ENCODE measurements at regions not wholly inside any gene's neighbourhood (a gene's known extent, or its start where the extent isn't known, plus 50 kb on each side); places are given as distances from the start of the nearest gene placed in this dataset.
"Not testable (repeated sequence)": the region's sequence is repeated elsewhere in the genome, so short reads cannot be mapped to it uniquely, and the experiment has no call there.

DNA sequence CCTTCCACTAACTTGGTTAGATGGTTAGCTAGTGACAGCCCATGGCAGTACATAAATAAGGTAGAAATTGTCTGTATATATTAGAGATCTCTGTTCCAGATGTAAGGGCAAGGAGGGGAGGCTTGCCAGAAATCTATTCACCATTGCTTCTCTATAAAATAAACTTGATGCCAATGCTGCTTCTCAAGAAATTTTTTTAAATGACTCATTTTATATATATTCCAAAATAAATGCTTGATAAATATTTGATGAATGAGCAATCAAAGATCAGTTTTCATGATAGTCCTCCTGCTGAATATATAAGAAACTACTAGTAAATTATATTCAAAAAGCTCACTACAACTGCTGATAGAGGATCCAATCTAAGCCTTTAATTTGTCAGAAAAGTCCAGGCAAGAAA is 710.6 kb upstream of the CCDC179 start:
- no peak for DNase-seq

DNA sequence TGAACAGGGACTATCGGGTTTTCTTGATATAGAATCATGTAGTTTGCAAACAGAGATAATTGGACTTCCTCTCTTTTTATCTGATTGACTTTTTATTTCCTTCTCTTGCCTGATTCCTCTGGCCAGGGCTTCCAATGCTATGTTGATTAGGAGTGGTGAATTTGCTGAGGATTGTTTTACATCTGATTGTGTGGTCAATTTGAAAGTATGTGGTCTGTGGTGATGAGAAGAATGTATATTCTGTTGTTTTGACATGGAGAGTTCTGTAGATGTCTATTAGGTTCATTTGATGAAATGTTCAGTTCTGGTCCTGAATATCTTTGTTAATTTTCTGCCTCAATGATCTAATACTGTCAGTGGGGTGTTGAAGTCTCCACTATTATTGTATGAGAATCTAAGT is 713.2 kb upstream of the CCDC179 start:
- DNase-seq: no peak

DNA sequence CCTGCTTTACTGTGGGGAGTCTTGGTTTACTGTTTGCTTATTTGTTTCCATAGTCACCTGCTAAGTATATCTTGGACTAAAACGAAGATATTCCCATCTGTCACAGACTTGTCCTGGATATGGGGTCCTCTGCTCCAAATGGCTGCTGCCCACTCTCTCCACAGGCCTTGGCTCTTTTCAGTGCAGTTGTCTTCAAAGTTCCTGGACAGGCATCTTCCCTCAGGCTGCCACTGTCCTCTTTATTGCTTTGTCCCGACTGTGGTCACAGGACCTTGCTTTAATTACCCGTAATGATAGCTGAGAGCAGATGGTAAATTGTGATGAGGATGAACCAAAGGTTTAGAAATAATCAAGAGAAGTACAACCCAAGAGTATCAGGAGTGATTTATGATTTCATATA is 713.9 kb upstream of the CCDC179 start:
- no peak for DNase-seq

DNA sequence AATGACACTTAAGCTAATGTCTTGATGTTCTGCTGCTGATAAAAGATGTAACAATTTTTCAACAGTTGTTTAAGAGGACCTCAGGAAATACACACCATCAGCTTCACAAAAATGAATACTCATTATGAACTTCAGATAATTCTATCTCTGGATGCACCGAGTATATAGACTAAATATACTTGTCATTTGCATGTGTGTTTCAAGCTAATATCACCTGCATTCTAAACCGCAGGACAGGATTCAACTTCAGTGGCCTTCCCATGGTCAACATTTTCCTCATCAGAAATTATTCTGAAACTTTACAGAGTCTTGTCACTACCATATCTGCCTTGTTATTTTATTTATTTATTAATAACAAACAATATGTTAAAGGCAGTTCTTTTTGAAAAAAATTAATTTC is 717.0 kb upstream of the CCDC179 start:
- DNase-seq: no peak

DNA sequence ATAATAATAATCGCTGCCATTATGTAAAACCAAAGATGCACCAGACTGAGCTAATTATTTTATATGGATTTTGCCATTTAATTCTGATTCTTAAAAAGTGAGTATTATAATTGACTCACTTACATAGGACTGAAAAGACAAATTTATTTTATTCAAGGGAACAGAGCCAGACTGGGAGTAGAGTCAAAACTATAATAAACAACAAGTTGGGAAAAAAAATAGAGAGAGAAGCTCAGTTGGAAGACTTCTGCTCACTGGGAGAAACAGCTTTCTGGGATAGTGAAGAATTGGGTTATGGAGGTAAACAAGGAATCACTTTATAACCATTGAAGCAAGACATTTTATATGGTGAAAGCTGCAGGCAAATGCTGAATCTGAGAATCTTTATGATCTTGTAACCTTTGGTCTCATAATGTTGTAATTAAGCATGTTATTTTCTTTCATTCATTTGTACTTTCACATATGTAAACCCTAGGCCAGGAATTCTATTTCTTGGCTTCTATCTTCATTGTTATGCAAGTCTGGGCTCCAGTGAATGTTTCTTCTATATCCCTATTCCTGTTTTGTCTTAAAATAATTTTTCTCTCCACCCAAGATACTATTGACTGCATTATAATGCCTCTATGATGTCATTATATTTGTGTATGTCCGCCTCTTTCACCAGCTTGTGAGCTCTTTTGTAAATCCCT is 725.3 kb upstream of the CCDC179 start:
- DNase-seq: peak; percentile 29

DNA sequence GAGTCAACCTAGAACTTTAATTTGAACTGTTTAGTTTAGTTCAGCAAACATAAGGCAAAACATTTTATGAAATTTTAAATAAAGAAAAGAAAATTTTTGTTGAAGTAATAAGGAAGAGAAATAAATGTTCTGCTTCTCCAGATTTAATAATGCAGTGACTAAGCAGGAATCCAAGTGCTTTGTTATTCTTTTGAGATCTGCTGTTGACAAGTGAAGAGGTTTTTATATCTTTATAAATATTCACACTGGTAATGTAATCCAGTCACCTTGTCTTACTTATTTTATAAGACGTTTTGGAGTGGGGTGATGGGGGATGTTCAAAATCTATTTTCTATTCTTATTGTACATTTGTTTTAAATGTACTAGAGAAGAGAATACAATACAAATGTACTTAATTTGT is 725.9 kb upstream of the CCDC179 start:
- DNase-seq: peak; percentile 19

DNA sequence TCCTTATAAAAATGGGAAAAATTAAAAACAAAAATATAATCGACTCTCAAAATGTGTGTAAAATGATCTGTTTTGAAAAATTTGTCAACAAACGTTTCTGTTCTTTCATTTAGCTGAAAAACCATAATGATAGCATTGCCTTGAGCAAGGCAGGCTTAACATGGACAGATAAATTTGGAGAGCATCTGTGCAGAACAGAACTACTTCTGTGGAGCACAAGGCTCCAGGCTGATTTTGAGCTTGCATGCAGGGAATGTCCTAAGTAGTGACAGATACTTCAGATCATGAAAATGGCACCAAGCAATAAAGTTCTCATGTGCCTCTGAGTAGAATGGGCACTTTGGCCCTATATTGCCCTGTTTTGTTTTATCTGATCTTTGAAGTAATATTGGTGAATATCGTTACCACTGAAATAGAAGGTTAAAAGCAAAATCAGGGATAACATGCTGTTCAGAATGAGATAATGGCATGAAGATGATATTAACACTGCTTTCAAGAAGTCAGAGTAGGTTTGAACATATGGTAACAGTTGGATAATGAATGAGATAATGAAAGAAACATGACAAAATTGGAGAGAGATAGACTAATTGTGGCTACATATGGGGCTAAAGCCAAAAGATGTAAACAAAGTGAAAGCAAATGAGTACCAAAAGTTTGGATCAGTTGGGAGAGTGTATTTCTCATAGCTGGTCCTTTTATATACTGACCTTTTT is 730.5 kb upstream of the CCDC179 start:
- DNase-seq: no peak

DNA sequence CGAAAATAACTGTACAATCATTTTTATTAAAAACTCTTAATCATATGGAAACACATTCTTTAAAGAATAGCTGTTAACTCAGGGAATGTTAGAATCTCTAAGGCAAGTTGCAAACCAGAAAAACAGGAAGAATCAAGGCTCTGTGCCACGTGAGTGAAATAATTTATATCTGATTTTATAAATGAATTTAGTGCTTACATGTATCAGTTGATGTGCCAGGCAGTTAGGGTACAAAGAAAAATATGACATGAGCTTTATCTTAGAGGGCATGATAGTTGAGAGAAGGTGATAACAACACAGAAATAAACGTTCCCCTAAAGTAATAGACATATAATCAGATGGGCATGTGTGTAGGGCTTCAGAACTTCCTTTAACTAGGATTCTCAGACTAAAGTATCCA is 734.5 kb upstream of the CCDC179 start:
- DNase-seq: no peak

DNA sequence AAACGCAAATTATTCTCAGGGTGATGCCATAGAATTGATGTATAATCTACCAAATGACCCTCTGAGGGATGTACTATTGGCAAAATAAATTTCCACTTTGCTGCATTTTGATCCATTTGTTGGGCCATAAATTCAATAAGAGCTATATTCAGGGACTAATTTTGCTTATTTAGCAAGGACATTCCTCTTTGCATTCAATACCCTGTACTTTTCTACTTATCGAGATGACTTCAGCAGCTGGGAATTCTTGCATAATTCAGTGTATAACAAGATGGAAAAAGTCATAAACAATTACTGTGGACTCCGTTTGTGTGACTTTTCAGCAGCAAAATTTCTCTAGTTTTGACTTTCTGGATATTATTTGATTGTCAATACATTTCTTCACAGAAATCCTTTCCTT is 744.7 kb upstream of the CCDC179 start:
- DNase-seq: no peak

DNA sequence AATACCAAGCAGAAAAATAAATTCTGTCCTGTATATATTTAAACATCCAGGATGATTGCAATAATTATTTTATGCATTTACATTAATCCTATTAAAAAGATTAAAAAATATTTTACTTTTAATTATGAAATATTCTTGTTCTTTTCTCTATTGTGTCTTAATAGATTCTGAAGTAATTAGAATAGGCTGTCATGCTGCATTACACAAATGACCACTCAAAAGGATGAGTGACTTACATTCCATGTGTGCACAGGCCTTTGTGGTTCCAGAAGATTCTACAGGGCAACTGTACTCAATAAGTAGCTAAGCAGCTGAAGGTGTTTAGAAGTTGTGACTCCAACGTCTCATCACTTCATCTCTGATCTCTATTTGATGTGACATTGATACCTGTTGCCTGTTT is 745.9 kb upstream of the CCDC179 start:
- DNase-seq: no peak

DNA sequence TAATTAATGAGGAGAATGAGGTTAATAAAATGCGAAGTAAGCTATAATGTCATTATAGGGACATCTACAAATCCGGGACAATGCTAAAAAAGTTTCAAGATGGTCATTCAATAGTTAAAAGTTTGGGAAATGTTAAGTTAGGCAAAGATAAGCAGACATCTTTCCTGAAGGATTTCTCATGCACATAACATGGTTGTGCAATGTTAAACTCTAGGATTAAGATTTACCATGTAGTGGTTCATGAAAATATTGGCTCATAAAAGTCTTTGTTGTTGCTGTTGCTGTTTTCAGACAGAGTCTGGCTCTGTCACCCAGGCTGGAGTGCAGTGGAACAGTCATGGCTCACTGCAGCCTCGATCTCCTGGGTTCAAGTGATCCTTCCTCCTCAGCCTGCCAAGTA is 751.5 kb upstream of the CCDC179 start:
- no peak for DNase-seq

DNA sequence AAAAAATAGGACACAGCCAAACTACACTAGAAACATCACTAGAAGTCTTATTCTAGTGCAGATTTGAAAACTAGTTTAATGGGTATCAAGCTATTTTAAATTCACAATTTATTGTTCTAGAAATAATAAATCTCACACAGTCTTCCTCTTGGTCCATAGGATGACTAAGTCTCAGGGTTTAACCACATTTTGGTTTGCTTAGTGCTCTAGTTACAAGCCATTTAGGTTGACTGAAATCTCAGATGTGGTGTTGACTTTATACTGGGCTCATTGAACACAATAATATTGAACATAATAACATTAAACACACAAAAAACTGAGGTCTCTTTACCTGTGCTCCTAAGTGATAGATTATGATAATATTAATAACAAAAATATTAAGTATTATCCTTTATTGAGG is 760.3 kb upstream of the CCDC179 start:
- no peak for DNase-seq

DNA sequence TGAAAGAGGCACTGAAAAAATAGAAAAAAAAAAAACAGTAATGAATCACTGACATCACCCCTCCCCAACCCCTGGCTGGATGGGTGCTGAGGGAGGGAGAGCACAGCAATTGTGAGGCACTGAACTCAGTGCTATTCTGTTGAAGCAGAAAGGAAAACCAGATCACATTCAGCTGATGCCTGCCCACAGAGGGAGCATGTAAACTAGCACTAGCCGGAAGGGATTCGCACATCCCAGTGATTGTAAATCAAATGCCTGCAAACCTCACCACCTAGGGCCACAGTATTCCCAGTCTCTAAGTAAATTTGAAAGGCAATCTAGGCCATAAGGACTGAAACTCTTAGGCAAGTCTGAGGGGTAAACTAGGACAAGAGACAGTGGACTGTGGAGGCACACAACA is 772.0 kb upstream of the CCDC179 start:
- DNase-seq: no peak

DNA sequence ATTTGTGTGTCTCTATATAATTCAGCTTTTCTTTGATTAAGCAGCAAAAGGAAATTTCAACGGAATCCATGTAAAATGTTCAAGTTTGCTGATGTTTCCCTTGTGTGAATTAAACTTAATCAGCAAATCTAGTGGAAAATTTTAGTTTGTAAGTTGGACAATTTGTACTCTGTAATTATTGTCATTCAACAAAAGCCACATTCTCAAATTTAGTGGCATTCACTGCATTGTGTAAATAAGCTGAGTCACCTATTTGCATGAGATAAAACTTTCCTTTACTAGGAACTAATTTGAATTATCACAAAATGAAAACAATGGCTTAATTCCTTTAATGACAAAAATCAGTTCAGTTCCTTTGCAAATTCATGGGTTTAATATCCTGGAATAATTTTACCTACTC is 784.2 kb upstream of the CCDC179 start:
- DNase-seq: no peak

DNA sequence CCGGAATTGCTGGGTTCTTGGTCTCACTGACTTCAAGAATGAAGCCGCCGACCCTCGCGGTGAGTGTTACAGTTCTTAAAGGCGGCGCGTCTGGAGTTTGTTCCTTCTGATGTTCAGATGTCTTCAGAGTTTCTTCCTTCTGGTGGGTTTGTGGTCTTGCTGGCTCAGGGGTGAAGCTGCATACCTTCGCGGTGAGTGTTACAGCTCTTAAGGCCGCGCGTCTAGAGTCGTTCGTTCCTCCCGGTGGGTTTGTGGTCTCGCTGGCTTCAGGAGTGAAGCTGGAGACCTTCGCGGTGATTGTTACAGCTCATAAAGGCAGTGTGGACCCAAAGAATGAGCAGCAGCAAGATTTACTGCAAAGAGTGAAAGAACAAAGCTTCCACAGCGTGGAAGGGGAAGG is 792.1 kb upstream of the CCDC179 start:
- not testable (repeated sequence) for DNase-seq

DNA sequence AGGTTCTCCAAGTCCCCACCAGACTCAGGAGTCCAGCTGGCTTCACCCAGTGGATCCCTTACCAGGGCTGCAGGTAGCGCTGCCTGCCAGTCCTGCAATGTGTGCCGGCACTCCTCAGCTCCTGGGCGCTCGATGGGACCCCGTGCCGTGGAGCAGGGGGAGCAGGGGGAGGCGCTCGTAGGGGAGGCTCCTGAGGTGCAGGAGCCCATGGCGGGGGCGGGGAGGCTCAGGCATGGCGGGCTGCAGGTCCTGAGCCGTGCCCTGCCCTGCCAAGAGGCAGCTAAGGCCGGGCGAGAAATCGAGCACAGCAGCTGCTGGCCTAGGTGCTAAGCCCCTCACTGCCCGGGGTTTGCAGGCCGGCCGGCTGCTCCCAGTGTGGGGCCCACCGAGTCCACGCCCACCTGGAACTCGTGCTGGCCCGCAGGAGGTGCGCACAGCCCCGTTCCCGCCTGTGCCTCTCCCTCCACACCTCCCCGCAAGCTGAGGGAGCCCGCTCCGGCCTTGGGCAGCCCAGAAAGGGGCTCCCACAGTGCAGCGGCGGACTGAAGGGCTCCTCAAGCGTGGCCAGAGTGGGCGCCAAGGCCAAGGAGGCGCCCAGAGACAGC is 792.9 kb upstream of the CCDC179 start:
- no peak for DNase-seq

DNA sequence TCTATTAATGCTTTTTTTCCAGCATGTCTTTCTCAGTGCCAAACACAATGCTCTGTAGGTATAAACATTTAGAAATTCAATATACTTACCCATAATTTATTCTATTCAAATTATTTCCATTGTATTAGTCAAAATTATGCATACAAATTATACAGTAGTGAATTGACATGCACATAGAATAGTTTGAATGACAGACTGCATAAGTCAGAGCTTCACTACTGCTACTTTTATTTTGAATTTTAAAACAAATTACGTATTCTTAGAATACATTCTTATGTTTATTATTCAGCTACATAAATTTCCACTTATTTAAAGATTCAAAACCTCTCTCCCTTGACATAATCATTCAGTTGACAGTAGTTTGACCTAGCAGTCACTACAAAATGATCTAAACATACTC is 808.0 kb upstream of the CCDC179 start:
- DNase-seq: no peak

DNA sequence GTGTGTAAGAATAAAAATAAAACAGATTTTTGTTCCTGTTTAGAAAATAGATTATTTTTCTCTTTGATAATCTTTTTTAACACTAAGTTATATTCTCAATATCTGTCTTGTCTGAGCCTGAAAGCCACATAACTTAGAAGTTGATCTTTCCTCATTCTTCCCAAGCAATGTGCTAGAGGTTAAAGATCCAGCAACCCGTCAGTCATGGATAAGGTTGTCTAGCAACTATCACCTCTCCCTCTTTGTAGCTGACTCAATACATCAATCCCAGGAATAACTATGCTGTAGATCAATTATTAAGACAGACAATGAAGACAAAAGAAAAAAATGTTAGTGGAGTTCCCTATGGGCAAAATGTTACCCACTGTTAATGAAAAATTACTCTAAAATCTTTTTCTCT is 813.1 kb upstream of the CCDC179 start:
- DNase-seq: no peak

DNA sequence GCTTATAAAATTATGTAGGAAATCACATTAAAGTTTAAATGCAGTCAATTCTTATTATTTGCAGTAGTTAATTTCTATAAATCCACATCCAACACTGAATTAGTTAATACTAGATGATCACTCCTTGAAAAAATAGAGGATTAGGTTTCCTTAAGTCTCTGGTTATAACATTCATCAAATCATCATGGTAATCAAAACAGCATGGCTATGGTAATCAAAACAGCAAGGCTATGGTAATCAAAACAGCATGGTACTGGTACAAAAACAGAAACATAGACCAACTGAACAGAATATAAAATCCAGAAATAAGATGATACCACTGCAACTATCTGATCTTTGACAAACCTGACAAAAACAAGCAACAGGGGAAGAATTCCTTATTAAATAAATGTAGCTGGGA is 814.6 kb upstream of the CCDC179 start:
- no peak for DNase-seq

DNA sequence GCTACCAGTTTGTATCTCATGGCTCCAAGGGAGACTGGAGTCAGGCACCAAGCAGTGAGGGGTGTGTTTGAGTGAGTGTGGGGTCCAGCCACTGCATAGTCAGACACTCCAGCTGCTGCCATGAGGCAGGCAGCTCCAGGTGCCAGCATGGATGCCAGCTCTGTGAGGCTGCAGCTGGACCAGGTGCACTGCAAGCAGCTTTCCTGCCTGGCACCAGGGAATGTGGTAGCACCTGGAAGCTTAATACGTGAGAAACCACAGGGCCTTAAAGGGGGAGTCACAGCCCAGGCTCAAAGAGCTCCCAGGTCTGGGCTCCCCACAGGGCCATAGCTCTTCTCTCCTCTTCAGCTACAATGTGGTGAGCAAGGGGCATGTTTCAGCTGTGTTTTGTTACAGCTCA is 817.8 kb upstream of the LUZP2 start:
- no peak for DNase-seq

DNA sequence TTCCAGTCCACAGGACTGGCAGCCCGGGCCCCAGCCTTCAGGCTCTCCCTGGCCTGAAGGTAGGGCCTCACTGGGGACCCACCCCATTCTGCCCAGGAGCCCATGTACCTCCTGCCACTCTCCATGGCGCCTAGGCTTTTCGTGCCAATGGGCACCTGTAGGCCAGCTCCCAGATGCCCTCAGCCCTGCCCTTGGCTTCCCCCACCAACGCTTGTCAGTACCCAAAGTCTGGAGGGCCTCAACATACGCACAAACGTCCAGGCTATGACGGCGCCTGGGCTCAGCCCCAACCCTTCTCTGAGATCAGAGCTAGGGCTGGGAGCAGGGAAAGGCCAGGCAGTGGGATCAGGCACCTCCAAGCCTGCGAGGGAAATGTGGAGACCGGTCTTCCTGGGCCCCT is 816.9 kb upstream of the LUZP2 start:
- DNase-seq: no peak

DNA sequence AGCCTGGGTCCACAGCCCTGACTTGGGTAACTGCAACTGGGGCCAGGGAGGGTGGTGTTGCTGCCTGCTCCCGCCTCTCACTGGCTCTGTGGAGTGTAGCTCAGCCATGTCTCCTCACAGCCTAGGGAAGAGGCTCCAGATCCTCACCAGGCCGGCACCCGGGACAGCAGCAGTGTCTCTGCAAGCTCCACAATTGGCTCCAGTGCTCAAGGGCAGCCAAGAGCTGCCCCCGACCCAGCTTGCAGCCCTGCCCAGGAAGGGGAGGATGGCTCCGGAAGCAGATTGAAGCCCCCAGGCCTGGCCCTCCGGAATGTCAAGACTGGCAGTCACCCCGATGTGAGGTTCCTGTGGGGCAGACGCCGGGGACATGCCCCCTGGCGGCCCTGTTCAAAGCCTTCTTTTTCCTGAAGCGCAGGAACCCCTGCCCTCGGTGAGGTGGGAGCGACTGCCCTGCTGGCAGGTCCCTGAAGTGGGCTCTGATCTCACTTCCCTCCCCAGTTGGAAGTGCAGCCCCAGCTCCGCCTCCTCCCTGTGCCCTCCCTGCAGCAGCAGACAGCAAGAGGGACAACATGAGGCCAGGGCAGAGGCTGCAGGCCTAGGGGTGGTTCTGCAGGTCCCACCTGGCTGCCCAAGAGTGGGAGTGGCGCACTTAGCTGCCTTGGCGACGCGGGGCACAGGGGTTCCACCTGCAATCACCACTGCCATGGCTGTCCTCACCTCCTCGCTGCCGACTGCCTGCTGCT is 816.2 kb upstream of the LUZP2 start:
- DNase-seq: no peak

DNA sequence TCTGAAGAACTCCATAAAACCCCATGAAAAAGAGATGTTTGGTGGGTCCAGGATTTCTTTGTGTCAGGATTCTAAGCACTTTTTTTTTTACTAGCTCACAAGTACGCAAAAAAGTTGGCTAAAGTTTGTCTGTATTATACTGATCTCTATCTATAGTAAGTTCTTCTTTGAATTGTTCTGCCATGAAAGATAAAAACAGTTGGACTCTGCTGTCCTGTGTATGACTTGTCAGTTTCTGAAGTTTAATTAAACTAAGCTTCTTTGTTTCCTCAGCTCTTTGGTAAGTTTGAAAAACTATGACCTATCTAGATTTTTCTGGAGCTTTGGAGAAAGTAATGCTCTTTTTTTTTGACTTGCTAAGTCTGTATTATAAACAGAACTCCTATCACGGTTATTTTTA is 812.2 kb upstream of the LUZP2 start:
- no peak for DNase-seq

DNA sequence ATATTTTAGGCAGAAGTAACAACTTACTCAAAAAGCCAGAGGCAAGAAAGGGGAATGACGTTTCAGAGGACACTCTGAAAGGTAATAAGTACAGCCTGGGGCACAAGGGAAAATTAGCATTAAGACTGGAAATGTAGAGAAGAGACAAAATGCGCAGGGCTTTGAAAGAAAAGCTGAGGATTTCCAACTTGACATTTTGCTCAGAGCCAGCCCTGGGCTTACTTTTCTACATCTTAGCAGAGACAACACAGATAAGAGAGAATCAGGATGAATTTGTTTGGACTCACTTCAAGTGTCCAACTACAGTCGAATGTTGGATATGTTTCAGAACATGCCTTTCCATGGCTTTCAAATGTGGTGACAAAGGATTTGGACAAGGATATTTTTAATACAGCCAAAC is 808.9 kb upstream of the LUZP2 start:
- no peak for DNase-seq

All from DMS79 treated with DMSO at 0.1 percent for 48 hours (cell line).